H1 (cell line): ENCODE measurements at regions not wholly inside any gene's neighbourhood (a gene's known extent, or its start where the extent isn't known, plus 50 kb on each side); places are given as distances from the start of the nearest gene placed in this dataset.
A peak's percentile ranks its signal among the peaks of the same experiment; 100 is the strongest.

ENCODE experiments used
- CTCF ChIA-PET: fragments of 300-600 bp; sonication (Branson Sonifier 250); formaldehyde crosslinking; loops from one replicate; lab custom pipeline; 2021; ENCODE audit not compliant: partially characterized antibody; lab: Charles Lee
- POLR2A ChIA-PET: fragments of 300-600 bp; sonication (Branson Sonifier 250); formaldehyde crosslinking; loops from one replicate; lab custom pipeline; 2021; ENCODE audit warnings: inconsistent platforms; ENCODE audit not compliant: partially characterized antibody; lab: Charles Lee
- DNase-seq, 2 experiments: peaks; one replicate each; pipeline versions ENCODE4 v3.0.0 to v3.0.0-alpha.2; 2010 to 2022; ENCODE audit warnings: low spot score in 2 of 2, low read depth in 1 of 2, mixed read lengths in 1 of 2
- FAIRE-seq: peaks from 2 replicates; lab custom pipeline; 2011; peaks lifted over from hg19 to GRCh38; lab: Jason Lieb, UNC
- H2AFZ ChIP-seq: 2 replicates; pipeline ENCODE4 v1.8.1; 2012; ENCODE audit warnings: low read length, inconsistent platforms
- H2AK5ac ChIP-seq: 2 replicates; pipeline ENCODE4 v1.6.1; 2013; ENCODE audit warnings: low read depth, low read length
- H2BK120ac ChIP-seq: replicated peaks from 2 replicates; pipeline ENCODE3; 2013; ENCODE audit warnings: low read depth, low read length, inconsistent platforms
- H2BK12ac ChIP-seq: 2 replicates; pipeline ENCODE4 v1.6.1; 2013; ENCODE audit warnings: low read depth, low read length
- H2BK15ac ChIP-seq: 2 replicates; pipeline ENCODE4 v1.6.1; 2013; ENCODE audit warnings: low read length
- H2BK20ac ChIP-seq: 2 replicates; pipeline ENCODE4 v1.6.1; 2013; ENCODE audit warnings: low read length
- H2BK5ac ChIP-seq: 2 replicates; pipeline ENCODE4 v1.6.1; 2013; ENCODE audit warnings: low read depth, low read length
- H3K14ac ChIP-seq: 2 replicates; pipeline ENCODE4 v1.6.1; 2013; ENCODE audit warnings: inconsistent platforms; ENCODE audit not compliant: insufficient read length
- H3K18ac ChIP-seq: 2 replicates; pipeline ENCODE4 v1.6.1; 2013; ENCODE audit warnings: low read length; ENCODE audit errors: extremely low read depth
- H3K23ac ChIP-seq: 2 replicates; pipeline ENCODE4 v1.6.1; 2013; ENCODE audit warnings: inconsistent platforms; ENCODE audit not compliant: insufficient read length
- H3K23me2 ChIP-seq: 2 replicates; pipeline ENCODE4 v1.6.1; 2013; ENCODE audit warnings: low read depth, low read length
- H3K27ac ChIP-seq: 2 replicates; pipeline ENCODE4 v1.6.1; 2011; ENCODE audit warnings: low read depth, low read length, inconsistent platforms
- H3K27me3 ChIP-seq, 4 experiments: replicated peaks in 1 of 4; 1 replicate in 1 of 4; 2 replicates in 3 of 4; pipeline versions ENCODE4 v1.6.1 to v1.8.1; 2011 to 2013; ENCODE audit warnings: low read length in 3 of 4, mild to moderate bottlenecking in 3 of 4, inconsistent platforms in 2 of 4, mixed read lengths in 2 of 4, moderate library complexity in 1 of 4; ENCODE audit not compliant: control insufficient read depth in 3 of 4, insufficient read depth in 3 of 4; ENCODE audit errors: extremely low read depth in 1 of 4
- H3K36me3 ChIP-seq, 4 experiments: 2 replicates each; pipeline versions ENCODE4 v1.6.1 to v1.8.1; 2011 to 2013; ENCODE audit warnings: mild to moderate bottlenecking in 4 of 4, low read length in 3 of 4, moderate library complexity in 2 of 4, control low read depth in 1 of 4, inconsistent platforms in 1 of 4; ENCODE audit not compliant: insufficient read depth in 4 of 4, control insufficient read depth in 2 of 4
- H3K4ac ChIP-seq: replicated peaks from 2 replicates; pipeline ENCODE3; 2013; ENCODE audit warnings: low read length, low read depth, mixed read lengths, inconsistent platforms; ENCODE audit not compliant: insufficient read length
- H3K4me1 ChIP-seq, 4 experiments: replicated peaks in 1 of 4; 1 replicate in 1 of 4; 2 replicates in 3 of 4; pipeline versions ENCODE4 v1.6.1 to v1.8.1; 2011 to 2013; ENCODE audit warnings: low read length in 3 of 4, inconsistent platforms in 2 of 4, mixed read lengths in 1 of 4; ENCODE audit not compliant: insufficient read depth in 4 of 4, control insufficient read depth in 3 of 4
- H3K4me2 ChIP-seq, 2 experiments: 2 replicates each; pipeline versions ENCODE4 v1.6.1 to v1.8.1; 2011 to 2013; ENCODE audit warnings: low read depth in 2 of 2, low read length in 2 of 2, control low read depth in 1 of 2, inconsistent platforms in 1 of 2, mild to moderate bottlenecking in 1 of 2; ENCODE audit not compliant: insufficient read depth in 1 of 2
- H3K4me3 ChIP-seq, 4 experiments: fragments of 200-600, 300-600 bp in 1 of 4; sonication (generic), shearing (Covaris generic), sonication (Bioruptor Twin) in 1 of 4; 2 replicates each; pipeline versions ENCODE4 v1.5.1 to v1.8.1; 2011 to 2016; ENCODE audit warnings: low read length in 4 of 4, low read depth in 3 of 4, control low read depth in 2 of 4, inconsistent platforms in 2 of 4, mild to moderate bottlenecking in 2 of 4, mixed read lengths in 1 of 4, moderate library complexity in 1 of 4; ENCODE audit not compliant: insufficient read depth in 2 of 4; ENCODE audit errors: extremely low read depth in 1 of 4
- H3K56ac ChIP-seq: replicated peaks from 2 replicates; pipeline ENCODE3; 2013; ENCODE audit warnings: low read depth, mild to moderate bottlenecking, mixed read lengths, low read length, inconsistent platforms; ENCODE audit not compliant: insufficient read length
- H3K79me1 ChIP-seq: 2 replicates; pipeline ENCODE4 v1.6.1; 2013; ENCODE audit warnings: low read depth, low read length, control low read depth
- H3K79me2 ChIP-seq, 2 experiments: 2 replicates each; pipeline versions ENCODE4 v1.6.1 to v1.8.1; 2012 to 2013; ENCODE audit warnings: low read length in 2 of 2, mild to moderate bottlenecking in 2 of 2, inconsistent platforms in 1 of 2; ENCODE audit not compliant: insufficient read depth in 2 of 2, control insufficient read depth in 1 of 2
- H3K9ac ChIP-seq, 4 experiments: replicated peaks in 1 of 4; 1 replicate in 1 of 4; 2 replicates in 3 of 4; pipeline versions ENCODE4 v1.6.1 to v1.8.1; 2011 to 2013; ENCODE audit warnings: low read depth in 3 of 4, low read length in 3 of 4, control low read depth in 2 of 4, mild to moderate bottlenecking in 2 of 4, moderate library complexity in 2 of 4, inconsistent platforms in 1 of 4; ENCODE audit errors: extremely low read depth in 1 of 4
- H3K9me3 ChIP-seq, 2 experiments: 2 replicates each; pipeline versions ENCODE4 v1.6.1 to v1.8.1; 2012 to 2013; ENCODE audit warnings: mild to moderate bottlenecking in 2 of 2, moderate library complexity in 2 of 2, control low read depth in 1 of 2, inconsistent platforms in 1 of 2, low read depth in 1 of 2, low read length in 1 of 2, mixed read lengths in 1 of 2; ENCODE audit not compliant: insufficient read depth in 2 of 2
- H4K20me1 ChIP-seq, 2 experiments: replicated peaks in 1 of 2; 2 replicates each; pipeline versions ENCODE3 to v1.8.1; 2011 to 2013; ENCODE audit warnings: inconsistent platforms in 2 of 2, low read length in 2 of 2, mild to moderate bottlenecking in 1 of 2; ENCODE audit not compliant: insufficient read depth in 2 of 2, control insufficient read depth in 1 of 2
- H4K5ac ChIP-seq: 2 replicates; pipeline ENCODE4 v1.6.1; 2013; ENCODE audit warnings: low read length, low read depth, mixed read lengths, inconsistent platforms; ENCODE audit not compliant: insufficient read length
- H4K8ac ChIP-seq: 2 replicates; pipeline ENCODE4 v1.8.0; 2013; ENCODE audit warnings: mild to moderate bottlenecking, moderate library complexity, low read length, inconsistent platforms; ENCODE audit not compliant: insufficient read depth; ENCODE audit errors: extremely low read depth
- H4K91ac ChIP-seq: replicated peaks from 2 replicates; pipeline ENCODE3; 2013; ENCODE audit warnings: low read length, mixed read lengths, inconsistent platforms; ENCODE audit not compliant: insufficient read length
- BACH1 ChIP-seq: IDR thresholded peaks from 2 replicates; pipeline ENCODE4 v1.6.1; 2012; ENCODE audit warnings: low read length, improper control_type of control experiment
- GTF2F1 ChIP-seq: IDR thresholded peaks from 2 replicates; pipeline ENCODE4 v1.6.1; 2012; ENCODE audit warnings: low read depth, low read length, improper control_type of control experiment, borderline replicate concordance
- NRF1 ChIP-seq: IDR thresholded peaks from 2 replicates; pipeline ENCODE4 v1.6.1; 2011; ENCODE audit warnings: mild to moderate bottlenecking, low read depth, low read length, improper control_type of control experiment
- POU5F1 ChIP-seq: IDR thresholded peaks from 2 replicates; pipeline ENCODE4 v1.6.1; 2011; ENCODE audit warnings: low read depth, mild to moderate bottlenecking, low read length, moderate library complexity
- RAD21 ChIP-seq, 2 experiments: IDR thresholded peaks in 1 of 2; conservative IDR thresholded peaks in 1 of 2; 2 replicates each; pipeline ENCODE4 v1.6.1; 2011; ENCODE audit warnings: low read depth in 2 of 2, low read length in 2 of 2, improper control_type of control experiment in 1 of 2, inconsistent platforms in 1 of 2, mild to moderate bottlenecking in 1 of 2, moderate library complexity in 1 of 2
- SIRT6 ChIP-seq: IDR thresholded peaks from one replicate; pipeline ENCODE4 v1.7.1; 2012; ENCODE audit warnings: low read length, inconsistent platforms
- SIX5 ChIP-seq: IDR thresholded peaks from 2 replicates; pipeline ENCODE4 v1.6.1; 2011; ENCODE audit warnings: mild to moderate bottlenecking, low read depth, low read length
- TAF7 ChIP-seq: optimal IDR thresholded peaks from 2 replicates; pipeline ENCODE3; 2011; ENCODE audit warnings: low read depth, mild to moderate bottlenecking, inconsistent platforms, low read length, moderate library complexity, borderline replicate concordance
- WGBS, 2 experiments: shearing (Covaris generic) in 1 of 2; methylation state at CpG; one replicate each; pipeline versions ENCODE4 v1.1.6 to v1.1.7; 2013 to 2015; ENCODE audit warnings: low lambda C conversion rate in 2 of 2, mixed read lengths in 2 of 2, inconsistent platforms in 1 of 2, low coverage in 1 of 2, missing lambda C conversion rate in 1 of 2; ENCODE audit not compliant: insufficient replicate concordance in 2 of 2, insufficient coverage in 1 of 2, insufficient read length in 1 of 2; ENCODE audit errors: extremely low coverage in 1 of 2, missing lambda C conversion rate in 1 of 2; 5-methylcytosine and 5-hydroxymethylcytosine counted together

- H3K4ac ChIP-seq, result no peak overlapping the region
- WGBS, 2 experiments, result 91% methylated on average over 3 of the region's 3 CpGs; no CpG with 5 or more reads in 1 of the 2 experiments
- no peak overlapping the region for H2AFZ ChIP-seq
- H4K8ac ChIP-seq, result no peak overlapping the region
- H3K23ac ChIP-seq, result no peak overlapping the region
- CTCF ChIA-PET, result no interaction called here
- H3K4me1 ChIP-seq, result no peaks in the 10 kb centered on the region
- H2BK120ac ChIP-seq, result no peak overlapping the region
- H4K5ac ChIP-seq, result no peak overlapping the region
- H3K79me1 ChIP-seq, result no peaks in the 10 kb centered on the region
- no peak overlapping the region for H2BK5ac ChIP-seq
- H3K4me3 ChIP-seq, result no peak overlapping the region
- H2AK5ac ChIP-seq, result no peak overlapping the region
- no peaks in the 10 kb centered on the region for H3K23me2 ChIP-seq
- POLR2A ChIA-PET, result no interaction called here
- H3K27ac ChIP-seq, result no peak overlapping the region
- H3K27me3 ChIP-seq, result no peaks in the 10 kb centered on the region
- no peak overlapping the region for H3K56ac ChIP-seq
- no peak overlapping the region for H3K18ac ChIP-seq
- H3K9me3 ChIP-seq, result no peaks in the 10 kb centered on the region
- H3K9ac ChIP-seq, result no peak overlapping the region
- H3K4me2 ChIP-seq, result no peak overlapping the region
- H3K79me2 ChIP-seq, result no peaks in the 10 kb centered on the region
- H2BK12ac ChIP-seq, result no peak overlapping the region
- DNase-seq (no peak), FAIRE-seq (peak; percentile 13)
- H2BK20ac ChIP-seq, result no peak overlapping the region
- TF ChIP-seq NRF1, result no peak
- no peak for TF ChIP-seq GTF2F1
- TF ChIP-seq BACH1, result no peak
- TF ChIP-seq SIX5, result no peak
- TF ChIP-seq POU5F1, result no peak
- no peak for TF ChIP-seq SIRT6
- TF ChIP-seq RAD21 (IDR thresholded peaks at IDR 0.05 in 1 of 2, conservative IDR thresholded peaks at IDR 0.05 in 1 of 2; ENCODE audit: low read depth in 2 of 2, low read length in 2 of 2), result no peak
- TF ChIP-seq TAF7, result no peak
- H3K36me3 ChIP-seq, result no peaks in the 10 kb centered on the region
- H2BK15ac ChIP-seq, result no peak overlapping the region
- H4K20me1 ChIP-seq, result no peaks in the 10 kb centered on the region
- no peak overlapping the region for H3K14ac ChIP-seq
- no peak overlapping the region for H4K91ac ChIP-seq
Measured at GRCh38 chr10:77726732-77727131, 89.1 kb upstream of the KCNMA1 start.
